GM23248 (cell line): ENCODE measurements at regions not wholly inside any gene's neighbourhood (a gene's known extent, or its start where the extent isn't known, plus 50 kb on each side); places are given as distances from the start of the nearest gene placed in this dataset.

Experiments used
- EZH2 ChIP-seq: fragments of 200-600 bp; sonication (generic); IDR thresholded peaks from 2 replicates; pipeline ENCODE4 v1.6.1; 2018; ENCODE audit warnings: antibody characterized with exemption, mild to moderate bottlenecking; ENCODE audit not compliant: insufficient read depth, poor library complexity, severe bottlenecking
- EZH2phosphoT487 ChIP-seq: fragments of 200-600 bp; sonication (generic); IDR thresholded peaks from 2 replicates; pipeline ENCODE4 v1.6.1; 2018; ENCODE audit warnings: antibody characterized with exemption, moderate library complexity, mild to moderate bottlenecking, low read depth; ENCODE audit not compliant: insufficient read depth

DNA sequence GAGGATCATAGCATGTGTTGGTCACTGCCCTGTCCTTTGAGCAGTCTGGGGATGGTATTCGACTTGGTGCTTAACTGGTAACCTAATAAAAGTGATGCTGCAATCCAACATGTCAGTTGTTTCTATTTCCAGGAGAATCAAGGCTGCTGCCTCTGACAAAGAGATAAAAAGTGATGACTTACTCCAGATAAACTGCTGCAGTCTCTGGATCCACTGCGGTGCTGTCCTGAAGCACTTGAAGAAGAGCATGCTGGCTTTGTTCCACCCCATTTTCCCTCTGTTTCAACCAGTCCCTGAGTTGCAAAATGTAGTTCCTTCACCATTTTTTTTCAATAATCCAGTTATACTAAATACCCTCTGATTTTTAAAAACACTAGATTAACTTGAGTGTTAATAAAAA is 403.5 kb upstream of the ANKRD30A start:
- TF ChIP-seq EZH2 (no peak), EZH2phosphoT487 (no peak)
